LNCaP clone FGC (cell line): ENCODE measurements at regions not wholly inside any gene's neighbourhood (a gene's known extent, or its start where the extent isn't known, plus 50 kb on each side); places are given as distances from the start of the nearest gene placed in this dataset.

Experiments used
- DNase-seq: peaks from one replicate; pipeline ENCODE4 v3.0.0-alpha.2; 2011; ENCODE audit warnings: low read depth
- H3K4me3 ChIP-seq: 2 replicates; pipeline ENCODE4 v1.5.1; 2011; ENCODE audit warnings: mild to moderate bottlenecking, low read depth, low read length, control low read depth
- CTCF ChIP-seq: IDR thresholded peaks from 2 replicates; pipeline ENCODE4 v1.5.1; 2012; ENCODE audit warnings: mild to moderate bottlenecking; ENCODE audit not compliant: control insufficient read depth, insufficient read depth; ENCODE audit errors: extremely low read depth

GRCh38 chr2:228866044-228866443 lies 405.0 kb downstream of the PID1 start:
- H3K4me3 ChIP-seq, result no peak overlapping the region
- TF ChIP-seq CTCF, result no peak
- no peak for DNase-seq

GRCh38 chr2:228864131-228864530 lies 407.0 kb downstream of the PID1 start:
- TF ChIP-seq CTCF, result no peak
- H3K4me3 ChIP-seq, result no peak overlapping the region
- DNase-seq, result no peak

- no peak for DNase-seq
- TF ChIP-seq CTCF, result no peak
- no peak overlapping the region for H3K4me3 ChIP-seq
Observed at GRCh38 chr2:228860601-228861285, 410.3 kb downstream of the PID1 start.

GRCh38 chr2:228853151-228853550 lies 417.9 kb downstream of the PID1 start:
- DNase-seq, result no peak
- no peak overlapping the region for H3K4me3 ChIP-seq
- TF ChIP-seq CTCF, result no peak

- no peak for DNase-seq
- TF ChIP-seq CTCF, result no peak
- no peak overlapping the region for H3K4me3 ChIP-seq
Observed at GRCh38 chr2:228848638-228849037, 422.4 kb downstream of the PID1 start.

GRCh38 chr2:228847684-228848083 lies 423.4 kb downstream of the PID1 start:
- no peak for DNase-seq
- no peak for TF ChIP-seq CTCF
- no peak overlapping the region for H3K4me3 ChIP-seq

- TF ChIP-seq CTCF, result no peak
- no peak for DNase-seq
- H3K4me3 ChIP-seq, result no peak overlapping the region
Observed at GRCh38 chr2:228846161-228846560, 424.9 kb downstream of the PID1 start.
